GM21390 (cell line): ENCODE measurements at regions not wholly inside any gene's neighbourhood (a gene's known extent, or its start where the extent isn't known, plus 50 kb on each side); places are given as distances from the start of the nearest gene placed in this dataset.

Experiments used
- ATAC-seq: cut with Tn5 transposase; IDR thresholded peaks from one replicate; pipeline ENCODE4 v1.9.1; 2021; ENCODE audit not compliant: unreplicated experiment

GRCh38 chr9:129507805-129508204 is 113.1 kb downstream of the C9orf50 start:
- no peak for ATAC-seq

DNA sequence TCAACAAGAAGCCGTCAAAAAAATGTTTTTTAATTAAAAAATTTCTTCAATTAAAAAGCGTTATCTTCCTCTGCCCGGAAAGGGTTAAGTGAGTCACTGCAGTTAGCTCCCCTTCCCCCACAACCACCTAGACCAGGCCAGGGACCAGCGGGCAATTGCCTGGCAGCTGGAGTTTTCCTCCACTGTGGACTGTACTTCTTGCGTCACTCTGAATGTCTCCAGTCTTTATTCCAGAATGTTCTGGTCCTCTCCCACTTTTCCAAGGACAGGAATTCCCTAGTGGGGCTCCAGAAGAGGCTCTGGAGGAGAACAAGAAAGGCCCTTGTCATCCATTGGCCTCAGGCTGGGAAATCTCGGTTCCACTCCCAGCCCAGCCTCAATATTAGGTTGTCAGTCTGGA is 114.0 kb downstream of the C9orf50 start:
- no peak for ATAC-seq

DNA sequence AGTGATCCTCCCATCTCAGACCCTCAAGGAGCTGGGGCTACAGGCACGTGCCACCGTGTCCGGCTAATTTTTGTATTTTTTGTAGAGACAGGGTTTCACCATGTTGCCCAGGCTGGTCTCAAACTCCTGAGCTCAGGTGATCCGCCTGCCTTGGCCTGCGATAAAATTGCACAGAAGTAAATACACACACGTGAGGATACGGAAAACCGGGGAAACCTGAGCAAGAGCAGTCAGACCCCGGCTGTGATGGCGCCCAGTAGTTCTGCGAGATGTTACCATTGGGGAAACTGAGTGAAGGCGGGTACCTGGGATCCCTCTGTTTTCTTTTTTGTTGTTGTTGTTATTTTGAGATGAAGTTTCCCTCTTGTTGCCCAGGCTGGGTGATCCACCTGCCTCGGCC is 114.9 kb downstream of the C9orf50 start:
- no peak for ATAC-seq

GRCh38 chr9:129505270-129505902 is 115.5 kb downstream of the C9orf50 start:
- no peak for ATAC-seq

GRCh38 chr9:129504404-129504803 is 116.5 kb downstream of the C9orf50 start:
- no peak for ATAC-seq

DNA sequence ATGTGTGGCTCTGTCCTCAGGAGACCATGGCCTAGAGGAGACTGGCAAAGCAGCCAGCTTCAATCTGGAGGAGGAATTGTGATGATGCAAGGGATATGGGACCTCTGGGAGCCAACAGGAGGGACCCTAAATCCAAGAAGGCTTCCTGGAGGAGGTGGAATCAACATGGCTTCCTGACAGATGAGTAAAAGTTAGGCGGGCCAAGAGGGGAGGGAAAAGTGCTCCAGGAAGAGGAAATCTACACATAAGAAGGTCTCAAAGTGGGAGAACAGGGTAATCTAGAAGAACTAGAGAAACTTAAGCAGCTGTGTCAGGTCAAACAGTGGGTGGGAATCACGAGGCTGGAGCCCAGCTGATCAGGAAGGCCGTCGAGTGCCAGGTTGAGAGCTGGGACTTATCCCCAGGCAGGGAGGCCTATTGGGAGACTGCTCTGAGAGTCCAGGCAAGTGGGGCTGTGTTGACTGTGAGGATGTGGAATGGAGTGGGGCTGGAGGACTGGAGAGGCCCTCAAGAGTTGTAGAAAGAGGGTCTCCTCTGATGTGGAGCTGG is 119.1 kb downstream of the C9orf50 start:
- no peak for ATAC-seq

GRCh38 chr9:129500863-129501770 is 119.8 kb downstream of the C9orf50 start:
- ATAC-seq = no peak

DNA sequence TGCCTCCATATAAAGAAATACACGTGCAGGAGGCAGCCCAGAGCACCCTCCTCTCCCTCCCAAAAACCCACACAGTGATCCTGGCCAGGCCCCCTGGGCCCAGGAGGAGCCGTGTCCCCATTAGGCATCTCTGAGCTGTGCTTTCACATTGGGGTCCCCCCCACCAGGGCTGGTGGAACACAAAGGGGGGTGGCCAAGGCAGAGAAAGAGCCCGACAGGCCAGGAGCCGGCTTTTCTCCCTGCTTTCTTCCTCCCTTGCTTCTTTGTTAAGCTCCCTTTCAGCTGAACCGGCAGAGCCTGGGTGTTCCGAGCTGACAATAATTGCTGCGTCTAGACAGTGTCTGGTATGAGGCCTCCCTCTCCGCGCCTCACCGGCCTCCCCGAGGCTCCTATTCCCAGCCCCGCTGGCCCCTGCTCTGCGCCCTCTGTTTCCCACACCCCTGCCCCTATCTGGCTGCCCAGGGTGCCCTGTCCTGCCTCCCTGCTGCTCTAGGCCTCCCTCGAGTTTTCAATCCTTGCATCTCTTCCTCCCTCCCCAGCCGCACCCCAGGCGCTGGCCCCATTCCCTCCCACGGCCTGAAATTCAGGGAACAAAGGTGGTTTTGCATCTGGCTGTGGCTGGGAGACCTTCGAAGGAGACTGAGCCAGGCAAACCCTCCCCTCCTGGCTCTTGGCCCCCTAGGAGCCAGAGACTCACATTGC is 120.6 kb downstream of the C9orf50 start:
- ATAC-seq = no peak

GRCh38 chr9:129498451-129499384 is 122.2 kb downstream of the C9orf50 start:
- ATAC-seq = no peak

DNA sequence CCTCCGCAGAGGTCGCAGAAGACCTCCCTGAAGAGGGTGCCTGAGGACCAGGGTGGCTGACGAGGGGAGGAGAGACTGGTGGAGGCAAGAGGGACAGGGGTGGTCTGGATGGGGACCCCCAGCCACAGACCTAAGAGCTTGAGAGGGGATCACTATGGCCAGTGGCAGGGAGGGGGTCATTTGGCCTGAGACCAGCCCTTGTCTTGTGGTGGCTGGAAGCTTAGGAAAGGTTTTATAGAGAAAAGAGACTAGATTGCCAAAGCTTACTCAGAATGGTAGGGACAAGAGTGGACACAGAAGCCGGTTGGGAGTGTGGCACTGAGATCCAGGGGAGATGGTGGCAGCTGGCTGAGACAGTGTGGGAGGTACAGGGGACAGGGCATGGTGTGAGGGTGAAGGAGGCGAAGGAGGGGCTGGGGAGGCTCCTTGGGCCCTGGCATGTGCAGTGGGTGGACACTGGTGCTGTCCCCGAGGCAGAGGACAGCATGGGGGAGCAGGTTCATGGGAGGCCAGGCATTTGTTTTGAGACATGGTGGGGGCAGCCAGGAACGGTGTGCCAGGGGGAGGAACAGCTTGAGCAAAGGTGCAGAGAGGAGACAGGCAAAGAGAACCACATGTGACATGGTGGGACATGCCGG is 123.0 kb downstream of the C9orf50 start:
- no peak for ATAC-seq

DNA sequence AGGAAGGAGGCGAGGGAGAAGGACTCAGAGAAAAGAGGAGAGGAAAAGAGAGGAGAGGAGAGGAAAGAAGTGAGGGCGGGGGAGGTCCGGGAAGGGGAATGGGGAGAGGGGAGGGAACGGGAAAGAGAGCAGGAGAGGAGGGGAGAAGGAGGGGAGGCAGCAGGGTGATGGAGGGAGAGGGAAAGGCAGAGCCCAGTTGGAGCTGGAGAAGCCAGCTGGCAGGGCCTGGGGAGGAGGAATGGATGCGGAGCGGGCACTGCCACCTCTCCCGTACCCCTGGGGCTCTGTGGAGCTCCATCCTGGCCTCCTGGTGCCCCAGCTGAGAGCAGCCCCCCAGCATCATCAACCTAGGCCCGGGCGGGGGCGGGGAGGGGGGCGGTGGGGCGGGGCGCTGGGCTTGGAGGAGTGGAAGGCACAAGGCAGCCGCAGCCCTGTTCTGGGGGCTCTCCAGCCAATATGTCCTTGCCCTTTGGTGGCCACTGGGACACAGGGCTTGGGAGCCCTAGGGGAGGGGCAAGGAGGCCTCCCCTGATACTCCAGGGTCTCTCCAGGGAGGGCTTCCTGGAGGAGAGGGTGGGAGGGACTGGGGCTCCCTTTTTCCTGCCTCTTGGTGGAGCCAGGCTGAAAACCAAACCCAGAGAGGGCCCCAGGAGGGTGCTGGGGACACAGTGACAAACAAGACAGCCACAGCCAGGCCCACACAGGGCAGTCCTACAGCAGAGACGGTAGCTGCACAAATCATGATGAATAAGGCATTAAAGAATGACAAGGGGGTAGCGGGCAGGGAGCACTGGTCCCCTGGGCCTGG is 123.7 kb downstream of the C9orf50 start:
- ATAC-seq = no peak

- no peak for ATAC-seq
Measured at GRCh38 chr9:129496473-129497004, 124.4 kb downstream of the C9orf50 start.

- ATAC-seq = no peak
Measured at GRCh38 chr9:129495620-129496472, 125.1 kb downstream of the C9orf50 start.

DNA sequence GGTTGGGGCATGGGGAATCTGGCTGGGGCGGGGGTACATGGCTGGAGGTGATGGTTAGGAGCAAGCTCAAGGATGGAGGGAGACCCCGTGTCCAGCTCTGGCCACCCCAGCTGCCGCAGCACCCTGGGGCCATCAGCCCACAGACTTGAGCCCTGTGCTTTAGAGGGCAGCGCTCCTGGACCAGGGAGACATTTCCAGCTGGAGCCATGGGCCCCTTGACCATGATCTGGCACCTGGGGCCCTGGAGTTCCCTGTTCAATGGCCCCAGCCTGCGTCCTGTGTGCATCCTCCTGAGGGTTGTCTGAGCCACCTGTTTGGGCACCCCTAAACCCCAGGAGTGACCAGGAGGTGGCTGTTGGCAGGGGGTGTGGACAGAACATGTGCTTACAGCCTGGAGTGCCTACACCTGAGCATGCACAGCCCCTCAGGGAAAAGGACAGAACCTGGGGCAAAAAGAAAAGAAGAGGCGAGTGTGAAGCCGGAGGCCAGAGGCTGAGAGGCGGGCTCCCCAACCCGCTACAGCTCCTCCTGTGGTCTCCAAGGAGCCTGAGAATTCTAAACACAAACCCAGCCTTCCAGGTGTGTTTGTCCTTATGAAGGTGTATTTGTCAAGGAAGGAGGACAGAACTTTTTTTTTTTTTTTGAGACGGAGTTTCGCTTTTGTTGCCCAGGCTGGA is 126.7 kb downstream of the C9orf50 start:
- no peak for ATAC-seq

GRCh38 chr9:129493706-129494047 is 127.2 kb downstream of the C9orf50 start:
- no peak for ATAC-seq

GRCh38 chr9:129493002-129493705 is 127.7 kb downstream of the C9orf50 start:
- ATAC-seq = no peak

GRCh38 chr9:129491487-129491855 is 129.4 kb downstream of the C9orf50 start:
- no peak for ATAC-seq
